ENCODE measurements at regions not wholly inside any gene's neighbourhood (a gene's known extent, or its start where the extent isn't known, plus 50 kb on each side); places are given as distances from the start of the nearest gene placed in this dataset.

- Histone ChIP-seq H2BK5ac (ENCODE audit: low read length) (no peak overlapping the region), H4K8ac (ENCODE audit: low read depth, low read length) (no peak overlapping the region), H3K27ac (ENCODE audit: low read depth, low read length) (no peak overlapping the region), H3K18ac (ENCODE audit: low read length) (no peak overlapping the region), H3K4me1 (ENCODE audit: control insufficient read depth, low read depth, low read length) (no peaks in the 10 kb centered on the region), H3K56ac (ENCODE audit: low read length) (no peak overlapping the region), H3K79me1 (ENCODE audit: low read length) (no peaks in the 10 kb centered on the region), H3K27me3 (ENCODE audit: insufficient read depth, low read length, poor library complexity) (no peaks in the 10 kb centered on the region), H2BK120ac (ENCODE audit: low read depth, low read length) (no peak overlapping the region), H4K5ac (ENCODE audit: low read length) (no peak overlapping the region), H3K36me3 (ENCODE audit: control insufficient read depth, insufficient read depth, low read length) (no peaks in the 10 kb centered on the region), H3K4me3 (ENCODE audit: low read length) (no peak overlapping the region), H2AK5ac (ENCODE audit: low read length) (no peak overlapping the region), H3K4ac (ENCODE audit: low read depth, low read length) (no peak overlapping the region), H3K9ac (ENCODE audit: low read length) (no peak overlapping the region), H3K23ac (ENCODE audit: low read length) (no peak overlapping the region), H3K4me2 (ENCODE audit: low read length) (no peak overlapping the region), H3K79me2 (ENCODE audit: control insufficient read depth, insufficient read depth, low read length) (no peaks in the 10 kb centered on the region), H2BK15ac (replicated peaks; ENCODE audit: low read depth) (no peak overlapping the region)
- no peak for DNase-seq
- no CpG with 5 or more reads among the region's 3 CpGs for WGBS (ENCODE audit: extremely low coverage, insufficient coverage, low lambda C conversion rate)
Measured at GRCh38 chr2:118672571-118673158, 174.8 kb downstream of the EN1 start.

- Histone ChIP-seq H4K5ac (ENCODE audit: low read length) (no peak overlapping the region), H2AK5ac (ENCODE audit: low read length) (no peak overlapping the region), H3K23ac (ENCODE audit: low read length) (no peak overlapping the region), H3K18ac (ENCODE audit: low read length) (no peak overlapping the region), H3K36me3 (ENCODE audit: control insufficient read depth, insufficient read depth, low read length) (no peaks in the 10 kb centered on the region), H3K4ac (ENCODE audit: low read depth, low read length) (no peak overlapping the region), H2BK15ac (replicated peaks; ENCODE audit: low read depth) (no peak overlapping the region), H3K4me2 (ENCODE audit: low read length) (no peak overlapping the region), H2BK5ac (ENCODE audit: low read length) (no peak overlapping the region), H3K56ac (ENCODE audit: low read length) (no peak overlapping the region), H3K4me1 (ENCODE audit: control insufficient read depth, low read depth, low read length) (no peaks in the 10 kb centered on the region), H4K8ac (ENCODE audit: low read depth, low read length) (no peak overlapping the region), H3K27me3 (ENCODE audit: insufficient read depth, low read length, poor library complexity) (no peaks in the 10 kb centered on the region), H3K27ac (ENCODE audit: low read depth, low read length) (no peak overlapping the region), H2BK120ac (ENCODE audit: low read depth, low read length) (no peak overlapping the region), H3K79me1 (ENCODE audit: low read length) (no peaks in the 10 kb centered on the region), H3K4me3 (ENCODE audit: low read length) (no peak overlapping the region), H3K9ac (ENCODE audit: low read length) (no peak overlapping the region), H3K79me2 (ENCODE audit: control insufficient read depth, insufficient read depth, low read length) (no peaks in the 10 kb centered on the region)
- no peak for DNase-seq
- no CpG with 5 or more reads among the region's 5 CpGs for WGBS (ENCODE audit: extremely low coverage, insufficient coverage, low lambda C conversion rate)
Measured at GRCh38 chr2:118671701-118672454, 175.6 kb downstream of the EN1 start.

GRCh38 chr2:118670838-118671237 lies 176.6 kb downstream of the EN1 start:
- no peak overlapping the region for H2BK120ac ChIP-seq (ENCODE audit: low read depth, low read length)
- H3K4ac ChIP-seq (ENCODE audit: low read depth, low read length), result no peak overlapping the region
- no peak overlapping the region for H2BK5ac ChIP-seq (ENCODE audit: low read length)
- WGBS (ENCODE audit: extremely low coverage, insufficient coverage, low lambda C conversion rate), result no CpG with 5 or more reads among the region's 6 CpGs
- H3K79me1 ChIP-seq (ENCODE audit: low read length), result no peaks in the 10 kb centered on the region
- H2BK15ac ChIP-seq (replicated peaks; ENCODE audit: low read depth), result no peak overlapping the region
- no peak overlapping the region for H3K27ac ChIP-seq (ENCODE audit: low read depth, low read length)
- no peaks in the 10 kb centered on the region for H3K27me3 ChIP-seq (ENCODE audit: insufficient read depth, low read length, poor library complexity)
- no peak overlapping the region for H3K18ac ChIP-seq (ENCODE audit: low read length)
- no peak overlapping the region for H4K8ac ChIP-seq (ENCODE audit: low read depth, low read length)
- H2AK5ac ChIP-seq (ENCODE audit: low read length), result no peak overlapping the region
- H3K36me3 ChIP-seq (ENCODE audit: control insufficient read depth, insufficient read depth, low read length), result no peaks in the 10 kb centered on the region
- H4K5ac ChIP-seq (ENCODE audit: low read length), result no peak overlapping the region
- no peak overlapping the region for H3K9ac ChIP-seq (ENCODE audit: low read length)
- no peak overlapping the region for H3K4me3 ChIP-seq (ENCODE audit: low read length)
- no peak overlapping the region for H3K4me2 ChIP-seq (ENCODE audit: low read length)
- H3K4me1 ChIP-seq (ENCODE audit: control insufficient read depth, low read depth, low read length), result no peaks in the 10 kb centered on the region
- no peak overlapping the region for H3K23ac ChIP-seq (ENCODE audit: low read length)
- H3K79me2 ChIP-seq (ENCODE audit: control insufficient read depth, insufficient read depth, low read length), result no peaks in the 10 kb centered on the region
- no peak overlapping the region for H3K56ac ChIP-seq (ENCODE audit: low read length)
- DNase-seq, result no peak

- Histone ChIP-seq H3K4ac (ENCODE audit: low read depth, low read length) (no peak overlapping the region), H2BK5ac (ENCODE audit: low read length) (no peak overlapping the region), H3K4me2 (ENCODE audit: low read length) (no peak overlapping the region), H3K56ac (ENCODE audit: low read length) (no peak overlapping the region), H3K79me2 (ENCODE audit: control insufficient read depth, insufficient read depth, low read length) (no peaks in the 10 kb centered on the region), H3K9ac (ENCODE audit: low read length) (no peak overlapping the region), H2AK5ac (ENCODE audit: low read length) (no peak overlapping the region), H3K79me1 (ENCODE audit: low read length) (no peaks in the 10 kb centered on the region), H3K27me3 (ENCODE audit: insufficient read depth, low read length, poor library complexity) (no peaks in the 10 kb centered on the region), H2BK15ac (replicated peaks; ENCODE audit: low read depth) (no peak overlapping the region), H3K27ac (ENCODE audit: low read depth, low read length) (no peak overlapping the region), H4K8ac (ENCODE audit: low read depth, low read length) (no peak overlapping the region), H2BK120ac (ENCODE audit: low read depth, low read length) (no peak overlapping the region), H4K5ac (ENCODE audit: low read length) (no peak overlapping the region), H3K23ac (ENCODE audit: low read length) (no peak overlapping the region), H3K18ac (ENCODE audit: low read length) (no peak overlapping the region), H3K4me1 (ENCODE audit: control insufficient read depth, low read depth, low read length) (no peaks in the 10 kb centered on the region), H3K36me3 (ENCODE audit: control insufficient read depth, insufficient read depth, low read length) (no peaks in the 10 kb centered on the region), H3K4me3 (ENCODE audit: low read length) (no peak overlapping the region)
- no peak for DNase-seq
- WGBS (ENCODE audit: extremely low coverage, insufficient coverage, low lambda C conversion rate), result no CpG with 5 or more reads among the region's 2 CpGs
Measured at GRCh38 chr2:118670276-118670675, 177.2 kb downstream of the EN1 start.

- Histone ChIP-seq H2BK120ac (ENCODE audit: low read depth, low read length) (no peak overlapping the region), H3K79me2 (ENCODE audit: control insufficient read depth, insufficient read depth, low read length) (no peaks in the 10 kb centered on the region), H3K4me2 (ENCODE audit: low read length) (no peak overlapping the region), H3K23ac (ENCODE audit: low read length) (no peak overlapping the region), H2AK5ac (ENCODE audit: low read length) (no peak overlapping the region), H3K4ac (ENCODE audit: low read depth, low read length) (no peak overlapping the region), H3K4me3 (ENCODE audit: low read length) (no peak overlapping the region), H4K8ac (ENCODE audit: low read depth, low read length) (no peak overlapping the region), H3K27me3 (ENCODE audit: insufficient read depth, low read length, poor library complexity) (no peaks in the 10 kb centered on the region), H3K56ac (ENCODE audit: low read length) (no peak overlapping the region), H3K79me1 (ENCODE audit: low read length) (no peaks in the 10 kb centered on the region), H3K4me1 (ENCODE audit: control insufficient read depth, low read depth, low read length) (no peaks in the 10 kb centered on the region), H3K36me3 (ENCODE audit: control insufficient read depth, insufficient read depth, low read length) (no peaks in the 10 kb centered on the region), H2BK5ac (ENCODE audit: low read length) (no peak overlapping the region), H3K9ac (ENCODE audit: low read length) (no peak overlapping the region), H3K27ac (ENCODE audit: low read depth, low read length) (no peak overlapping the region), H4K5ac (ENCODE audit: low read length) (no peak overlapping the region), H2BK15ac (replicated peaks; ENCODE audit: low read depth) (no peak overlapping the region), H3K18ac (ENCODE audit: low read length) (no peak overlapping the region)
- DNase-seq, result no peak
Measured at GRCh38 chr2:118669654-118670053, 177.8 kb downstream of the EN1 start.
